ENCODE measurements at regions not wholly inside any gene's neighbourhood (a gene's known extent, or its start where the extent isn't known, plus 50 kb on each side); places are given as distances from the start of the nearest gene placed in this dataset.

DNA sequence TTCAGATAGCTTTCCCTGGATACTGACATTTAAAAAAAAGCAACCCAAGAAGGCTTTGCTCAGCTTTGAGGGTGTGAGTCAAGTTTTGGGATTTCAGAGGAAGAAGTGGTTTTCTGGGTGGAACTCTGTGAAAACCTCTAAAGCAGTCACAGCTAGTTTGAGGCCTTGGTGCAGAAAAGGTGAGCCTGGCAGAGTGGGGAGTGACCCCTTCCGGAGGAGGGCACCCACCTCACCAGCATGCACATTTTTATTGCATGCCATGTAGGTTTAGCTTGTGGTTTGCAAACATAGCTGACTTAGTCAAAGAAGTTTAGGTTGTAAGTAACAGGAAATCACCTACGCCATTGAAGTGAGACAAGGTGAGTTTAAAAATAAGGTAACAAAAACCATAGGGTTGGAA is 146.8 kb upstream of the PMEPA1 start (continued):
- TF ChIP-seq, protein P1, sequence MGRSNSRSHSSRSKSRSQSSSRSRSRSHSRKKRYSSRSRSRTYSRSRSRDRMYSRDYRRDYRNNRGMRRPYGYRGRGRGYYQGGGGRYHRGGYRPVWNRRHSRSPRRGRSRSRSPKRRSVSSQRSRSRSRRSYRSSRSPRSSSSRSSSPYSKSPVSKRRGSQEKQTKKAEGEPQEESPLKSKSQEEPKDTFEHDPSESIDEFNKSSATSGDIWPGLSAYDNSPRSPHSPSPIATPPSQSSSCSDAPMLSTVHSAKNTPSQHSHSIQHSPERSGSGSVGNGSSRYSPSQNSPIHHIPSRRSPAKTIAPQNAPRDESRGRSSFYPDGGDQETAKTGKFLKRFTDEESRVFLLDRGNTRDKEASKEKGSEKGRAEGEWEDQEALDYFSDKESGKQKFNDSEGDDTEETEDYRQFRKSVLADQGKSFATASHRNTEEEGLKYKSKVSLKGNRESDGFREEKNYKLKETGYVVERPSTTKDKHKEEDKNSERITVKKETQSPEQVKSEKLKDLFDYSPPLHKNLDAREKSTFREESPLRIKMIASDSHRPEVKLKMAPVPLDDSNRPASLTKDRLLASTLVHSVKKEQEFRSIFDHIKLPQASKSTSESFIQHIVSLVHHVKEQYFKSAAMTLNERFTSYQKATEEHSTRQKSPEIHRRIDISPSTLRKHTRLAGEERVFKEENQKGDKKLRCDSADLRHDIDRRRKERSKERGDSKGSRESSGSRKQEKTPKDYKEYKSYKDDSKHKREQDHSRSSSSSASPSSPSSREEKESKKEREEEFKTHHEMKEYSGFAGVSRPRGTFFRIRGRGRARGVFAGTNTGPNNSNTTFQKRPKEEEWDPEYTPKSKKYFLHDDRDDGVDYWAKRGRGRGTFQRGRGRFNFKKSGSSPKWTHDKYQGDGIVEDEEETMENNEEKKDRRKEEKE (IDR thresholded peaks at IDR 0.05), result no peak
- TF ChIP-seq MYC (IDR thresholded peaks at IDR 0.05; ENCODE audit: insufficient read depth, insufficient read length, insufficient replicate concordance, low read length, severe bottlenecking), result no peak
- no peak for TF ChIP-seq PML (IDR thresholded peaks at IDR 0.05; ENCODE audit: low read length)

DNA sequence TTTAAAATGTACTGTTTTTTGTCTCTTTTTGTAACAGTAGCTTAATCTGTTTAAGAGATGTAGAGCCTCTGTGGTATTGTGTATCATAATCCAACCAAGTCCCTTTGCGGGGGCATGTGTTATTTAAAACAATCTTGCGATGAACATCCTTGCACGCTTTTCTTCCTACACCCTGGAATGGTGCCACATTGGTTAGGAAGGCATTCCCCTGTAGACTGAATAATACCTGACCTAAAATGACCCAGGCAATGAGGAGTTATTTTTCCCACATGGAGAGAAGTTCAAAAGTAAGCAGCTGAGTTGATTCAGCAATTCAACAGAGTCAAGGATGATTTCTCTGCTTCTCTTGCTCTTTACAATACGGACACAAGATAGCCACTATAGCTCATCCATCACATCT is 142.0 kb upstream of the PMEPA1 start:
- ChIA-PET SMC1A (ENCODE audit: uncharacterized antibody, unreplicated experiment) (no interaction called here), CTCF (no interaction called here), RAD21 (ENCODE audit: unreplicated experiment) (no interaction called here), POLR2A (no interaction called here)
- no peak for FAIRE-seq
- no peak for DNase-seq (ENCODE audit: low read depth, low spot score)
- no peaks in the 10 kb centered on the region for H3K79me2 ChIP-seq (ENCODE audit: control insufficient read depth, insufficient read depth, low read length)
- H3K9ac ChIP-seq (ENCODE audit: control insufficient read depth, insufficient read depth, low read length), result no peak overlapping the region
- no peaks in the 10 kb centered on the region for H4K20me1 ChIP-seq (ENCODE audit: control insufficient read depth, insufficient read depth)
- no peak for ATAC-seq
- H3K27ac ChIP-seq (ENCODE audit: control insufficient read depth, insufficient read depth), result no peak overlapping the region
- H3K4me2 ChIP-seq (ENCODE audit: control insufficient read depth, insufficient read depth), result no peak overlapping the region
- H3K9me3 ChIP-seq (replicated peaks; ENCODE audit: control insufficient read depth, insufficient read depth, low read length), result no peaks in the 10 kb centered on the region
- no peaks in the 10 kb centered on the region for H3K36me3 ChIP-seq (ENCODE audit: control insufficient read depth in 2 of 2, insufficient read depth in 2 of 2, low read length in 1 of 2)
- no peak overlapping the region for H3K4me3 ChIP-seq
- WGBS (ENCODE audit: insufficient coverage, insufficient replicate concordance, low lambda C conversion rate, missing lambda C conversion rate), result 46% methylated on average over 4 of the region's 4 CpGs
- intact Hi-C loops (cut with micrococcal nuclease; ENCODE audit: unreplicated experiment) (no loop called here), in situ Hi-C loops (cut with MboI) (no loop called here)
- H3K4me1 ChIP-seq (ENCODE audit: control insufficient read depth, insufficient read depth, low read length), result no peaks in the 10 kb centered on the region
- H2AFZ ChIP-seq (ENCODE audit: control insufficient read depth, low read depth, low read length), result no peak overlapping the region
- no TSS peak for BruUV-seq (replicated peaks)
- H3K27me3 ChIP-seq (replicated peaks in 1 of 2; ENCODE audit: control insufficient read depth in 2 of 2, insufficient read depth in 2 of 2, low read length in 1 of 2), result no peaks in the 10 kb centered on the region; a peak in 1 of 4 replicates
- no peak for TF ChIP-seq SMARCA5 (IDR thresholded peaks at IDR 0.05)
- no peak for TF ChIP-seq GABPA (IDR thresholded peaks at IDR 0.05; ENCODE audit: low read depth)
- no peak for TF ChIP-seq ESRRA (IDR thresholded peaks at IDR 0.05; ENCODE audit: low read length)
- TF ChIP-seq, protein P2, sequence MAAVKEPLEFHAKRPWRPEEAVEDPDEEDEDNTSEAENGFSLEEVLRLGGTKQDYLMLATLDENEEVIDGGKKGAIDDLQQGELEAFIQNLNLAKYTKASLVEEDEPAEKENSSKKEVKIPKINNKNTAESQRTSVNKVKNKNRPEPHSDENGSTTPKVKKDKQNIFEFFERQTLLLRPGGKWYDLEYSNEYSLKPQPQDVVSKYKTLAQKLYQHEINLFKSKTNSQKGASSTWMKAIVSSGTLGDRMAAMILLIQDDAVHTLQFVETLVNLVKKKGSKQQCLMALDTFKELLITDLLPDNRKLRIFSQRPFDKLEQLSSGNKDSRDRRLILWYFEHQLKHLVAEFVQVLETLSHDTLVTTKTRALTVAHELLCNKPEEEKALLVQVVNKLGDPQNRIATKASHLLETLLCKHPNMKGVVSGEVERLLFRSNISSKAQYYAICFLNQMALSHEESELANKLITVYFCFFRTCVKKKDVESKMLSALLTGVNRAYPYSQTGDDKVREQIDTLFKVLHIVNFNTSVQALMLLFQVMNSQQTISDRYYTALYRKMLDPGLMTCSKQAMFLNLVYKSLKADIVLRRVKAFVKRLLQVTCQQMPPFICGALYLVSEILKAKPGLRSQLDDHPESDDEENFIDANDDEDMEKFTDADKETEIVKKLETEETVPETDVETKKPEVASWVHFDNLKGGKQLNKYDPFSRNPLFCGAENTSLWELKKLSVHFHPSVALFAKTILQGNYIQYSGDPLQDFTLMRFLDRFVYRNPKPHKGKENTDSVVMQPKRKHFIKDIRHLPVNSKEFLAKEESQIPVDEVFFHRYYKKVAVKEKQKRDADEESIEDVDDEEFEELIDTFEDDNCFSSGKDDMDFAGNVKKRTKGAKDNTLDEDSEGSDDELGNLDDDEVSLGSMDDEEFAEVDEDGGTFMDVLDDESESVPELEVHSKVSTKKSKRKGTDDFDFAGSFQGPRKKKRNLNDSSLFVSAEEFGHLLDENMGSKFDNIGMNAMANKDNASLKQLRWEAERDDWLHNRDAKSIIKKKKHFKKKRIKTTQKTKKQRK (IDR thresholded peaks at IDR 0.05; ENCODE audit: low read depth, low read length), result no peak
- TF ChIP-seq, protein P3, sequence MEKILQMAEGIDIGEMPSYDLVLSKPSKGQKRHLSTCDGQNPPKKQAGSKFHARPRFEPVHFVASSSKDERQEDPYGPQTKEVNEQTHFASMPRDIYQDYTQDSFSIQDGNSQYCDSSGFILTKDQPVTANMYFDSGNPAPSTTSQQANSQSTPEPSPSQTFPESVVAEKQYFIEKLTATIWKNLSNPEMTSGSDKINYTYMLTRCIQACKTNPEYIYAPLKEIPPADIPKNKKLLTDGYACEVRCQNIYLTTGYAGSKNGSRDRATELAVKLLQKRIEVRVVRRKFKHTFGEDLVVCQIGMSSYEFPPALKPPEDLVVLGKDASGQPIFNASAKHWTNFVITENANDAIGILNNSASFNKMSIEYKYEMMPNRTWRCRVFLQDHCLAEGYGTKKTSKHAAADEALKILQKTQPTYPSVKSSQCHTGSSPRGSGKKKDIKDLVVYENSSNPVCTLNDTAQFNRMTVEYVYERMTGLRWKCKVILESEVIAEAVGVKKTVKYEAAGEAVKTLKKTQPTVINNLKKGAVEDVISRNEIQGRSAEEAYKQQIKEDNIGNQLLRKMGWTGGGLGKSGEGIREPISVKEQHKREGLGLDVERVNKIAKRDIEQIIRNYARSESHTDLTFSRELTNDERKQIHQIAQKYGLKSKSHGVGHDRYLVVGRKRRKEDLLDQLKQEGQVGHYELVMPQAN (conservative IDR thresholded peaks at IDR 0.05), result no peak
- no peak for TF ChIP-seq ZNF384 (IDR thresholded peaks at IDR 0.05; ENCODE audit: borderline replicate concordance, low read depth, low read length)
- no peak for TF ChIP-seq ZNF217 (IDR thresholded peaks at IDR 0.05)
- TF ChIP-seq BMI1 (IDR thresholded peaks at IDR 0.05; ENCODE audit: borderline replicate concordance), result no peak
- TF ChIP-seq CBFB (IDR thresholded peaks at IDR 0.05; ENCODE audit: low read depth), result no peak
- TF ChIP-seq GATAD2B (conservative IDR thresholded peaks at IDR 0.05; ENCODE audit: low read depth), result no peak
- no peak for TF ChIP-seq RB1 (IDR thresholded peaks at IDR 0.05; ENCODE audit: borderline replicate concordance)
- TF ChIP-seq SUZ12 (IDR thresholded peaks at IDR 0.05; ENCODE audit: unreplicated experiment), result no peak
- no peak for TF ChIP-seq RELA (IDR thresholded peaks at IDR 0.05; ENCODE audit: borderline replicate concordance, partially characterized antibody)
- TF ChIP-seq NFYB (IDR thresholded peaks at IDR 0.05; ENCODE audit: insufficient read depth, low read depth, low read length), result no peak

All from GM12878 (cell line).